GM21529 (cell line): ENCODE measurements at regions not wholly inside any gene's neighbourhood (a gene's known extent, or its start where the extent isn't known, plus 50 kb on each side); places are given as distances from the start of the nearest gene placed in this dataset.
"Not testable (repeated sequence)": the region's sequence is repeated elsewhere in the genome, so short reads cannot be mapped to it uniquely, and the experiment has no call there.

ENCODE experiments used
- ATAC-seq: cut with Tn5 transposase; IDR thresholded peaks from one replicate; pipeline ENCODE4 v1.9.1; 2021; ENCODE audit not compliant: unreplicated experiment

- ATAC-seq, result no peak
Measured at GRCh38 chr14:81738946-81739659, 205.4 kb upstream of the SEL1L start.

GRCh38 chr14:81743605-81744004, 210.0 kb upstream of the SEL1L start:
- ATAC-seq, result no peak

- no peak for ATAC-seq
Measured at GRCh38 chr14:81751198-81751597, 217.5 kb upstream of the SEL1L start.

GRCh38 chr14:81759541-81759940, 225.9 kb upstream of the SEL1L start:
- ATAC-seq, result no peak

GRCh38 chr14:81765651-81766275, 232.1 kb upstream of the SEL1L start:
- no peak for ATAC-seq

- no peak for ATAC-seq
Measured at GRCh38 chr14:81766321-81766915, 232.8 kb upstream of the SEL1L start.

- no peak for ATAC-seq
Measured at GRCh38 chr14:81767266-81767995, 233.8 kb upstream of the SEL1L start.

GRCh38 chr14:81771651-81772275, 238.1 kb upstream of the SEL1L start:
- no peak for ATAC-seq

DNA sequence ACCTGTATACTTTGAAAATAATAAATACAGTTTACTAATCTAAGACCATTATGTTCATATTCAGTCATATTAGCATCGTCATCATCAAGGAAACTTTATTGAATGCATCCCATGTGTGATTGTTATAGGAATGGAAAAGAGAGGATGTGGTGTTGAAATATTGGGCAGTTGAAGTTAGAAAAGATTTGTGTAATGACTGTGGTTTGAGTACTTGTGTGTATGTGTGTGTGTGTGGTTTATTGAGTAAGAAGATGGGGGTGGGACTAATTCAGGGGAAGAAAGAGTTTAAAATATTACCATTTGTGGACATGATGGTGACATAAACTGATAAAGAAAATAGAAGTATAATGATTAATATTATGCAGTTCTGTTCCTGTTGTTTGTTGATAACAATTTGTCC, 238.7 kb upstream of the SEL1L start:
- ATAC-seq, result no peak

GRCh38 chr14:81776531-81776930, 242.9 kb upstream of the SEL1L start:
- ATAC-seq, result no peak

DNA sequence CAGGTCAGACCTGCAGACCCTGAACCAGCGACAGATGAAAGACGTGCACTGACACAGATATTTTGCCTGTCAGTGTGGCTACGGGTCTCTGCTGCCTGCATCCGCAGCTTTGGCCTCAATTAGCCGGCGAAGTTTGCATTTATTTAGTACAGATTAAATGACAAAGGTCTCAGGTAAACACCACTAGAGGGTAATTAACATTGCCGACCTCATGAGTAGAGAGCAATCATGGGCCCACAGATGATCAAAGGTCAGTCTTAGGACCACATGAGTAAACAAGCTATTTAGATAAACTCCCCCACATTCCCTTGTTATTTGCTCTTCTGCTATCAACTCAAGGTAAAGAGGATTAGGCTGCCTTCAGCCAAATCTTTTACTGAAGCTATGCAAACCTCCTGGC, 248.1 kb upstream of the SEL1L start:
- not testable (repeated sequence) for ATAC-seq

GRCh38 chr14:81784084-81784483, 250.4 kb upstream of the SEL1L start:
- no peak for ATAC-seq

GRCh38 chr14:81797315-81797714, 263.7 kb upstream of the SEL1L start:
- no peak for ATAC-seq

- no peak for ATAC-seq
Measured at GRCh38 chr14:81801921-81802320, 268.3 kb upstream of the SEL1L start.

- no peak for ATAC-seq
Measured at GRCh38 chr14:81802341-81802740, 268.7 kb upstream of the SEL1L start.

- no peak for ATAC-seq
Measured at GRCh38 chr14:81805785-81806184, 272.1 kb upstream of the SEL1L start.

DNA sequence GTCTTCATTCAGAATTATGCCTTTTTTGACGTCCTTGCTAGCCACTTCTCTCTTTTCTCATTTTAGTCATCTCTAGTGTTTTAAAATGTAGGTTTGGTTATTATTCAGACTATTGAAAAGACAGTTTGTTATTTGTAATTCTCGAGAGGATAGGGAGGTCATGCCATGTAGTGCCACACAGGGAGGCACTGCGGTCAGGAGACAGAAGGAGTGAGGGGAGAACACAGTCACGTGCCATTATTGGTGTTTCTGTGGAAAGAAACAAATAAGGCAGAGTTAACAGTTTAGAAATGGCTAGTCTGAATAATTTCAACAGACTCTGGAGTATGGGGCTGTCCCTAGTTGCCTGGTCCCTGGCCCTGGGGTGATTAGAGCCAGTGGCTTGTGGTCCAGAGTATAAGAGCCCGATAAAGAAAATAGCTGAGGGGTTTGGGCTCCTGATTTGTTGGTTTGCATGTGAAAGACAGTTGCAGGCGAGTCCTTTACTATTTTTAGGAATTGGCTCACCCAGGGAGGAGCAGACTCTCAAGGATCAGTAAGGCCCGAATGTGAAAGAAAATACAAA, 278.1 kb upstream of the SEL1L start:
- no peak for ATAC-seq

DNA sequence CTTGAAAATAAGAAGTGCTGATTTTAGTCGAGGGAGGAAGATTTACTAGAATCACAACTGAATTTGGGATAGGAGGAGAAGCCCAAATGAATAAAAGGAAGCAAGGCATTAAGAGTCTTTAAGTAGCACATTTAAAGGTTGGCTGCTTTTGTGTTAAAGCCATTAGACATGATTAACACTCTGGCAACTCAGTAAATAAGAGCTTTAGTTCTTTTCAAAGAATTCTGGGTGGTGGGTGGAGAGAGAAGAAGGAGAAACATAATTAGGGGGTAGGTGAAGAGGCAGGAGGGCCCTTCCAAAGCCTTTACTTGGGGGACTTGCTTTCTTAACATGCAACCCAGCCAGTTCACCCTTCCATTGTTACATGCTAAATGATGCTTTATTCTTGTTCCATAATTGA, 284.6 kb upstream of the SEL1L start:
- no peak for ATAC-seq

DNA sequence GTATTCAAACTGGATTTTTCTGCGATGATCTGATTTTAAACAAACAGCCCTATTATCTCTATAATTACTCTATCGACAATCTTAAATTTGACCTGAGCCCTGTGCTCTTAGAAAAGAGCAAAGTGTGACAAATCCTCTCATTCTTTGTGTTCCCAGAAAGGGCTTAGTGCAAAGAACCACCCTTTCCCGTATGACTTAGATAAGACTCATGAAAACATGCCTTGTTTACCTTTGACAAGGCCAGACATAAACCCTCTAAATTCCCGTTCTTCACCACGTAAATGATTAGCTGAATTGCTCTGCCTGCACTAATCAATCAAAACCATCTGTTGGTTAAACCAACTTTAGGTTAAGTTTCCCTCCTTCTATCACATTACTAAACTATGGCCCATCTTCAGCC, 285.7 kb upstream of the SEL1L start:
- no peak for ATAC-seq

DNA sequence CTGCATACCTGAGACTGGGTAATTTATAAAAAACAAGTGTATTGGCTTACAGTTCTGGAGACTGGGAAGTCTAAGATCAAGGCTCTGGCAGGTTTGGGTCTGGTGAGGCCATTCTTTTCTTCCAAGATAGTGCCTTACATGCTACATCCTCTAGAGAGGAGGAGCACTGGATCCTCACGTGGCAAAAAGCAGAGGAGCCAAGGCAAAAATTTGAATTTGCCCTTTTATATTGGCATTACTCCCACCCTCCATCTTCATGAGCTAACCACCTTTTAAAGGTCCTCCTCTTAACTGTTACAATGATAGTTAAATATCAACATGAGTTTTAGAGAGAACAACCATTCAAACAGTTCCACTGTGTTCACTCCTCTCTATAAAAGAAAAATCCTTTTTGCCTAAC, 286.3 kb upstream of the SEL1L start:
- no peak for ATAC-seq

GRCh38 chr14:81826081-81826480, 292.4 kb upstream of the SEL1L start:
- ATAC-seq, result no peak
